HAP-1 (cell line): ENCODE measurements at regions not wholly inside any gene's neighbourhood (a gene's known extent, or its start where the extent isn't known, plus 50 kb on each side); places are given as distances from the start of the nearest gene placed in this dataset.
A peak's percentile ranks its signal among the peaks of the same experiment; 100 is the strongest.
"Not testable (repeated sequence)": the region's sequence is repeated elsewhere in the genome, so short reads cannot be mapped to it uniquely, and the experiment has no call there.

Experiments used
- DNase-seq, 2 experiments: peaks; one replicate each; pipeline ENCODE4 v3.0.0-alpha.2; 2016 to 2020; ENCODE audit warnings: low spot score in 2 of 2
- H3K27me3 ChIP-seq: fragments of 250-450 bp; sonication (Bioruptor Pico); 2 replicates; pipeline ENCODE4 v1.5.1; 2020; ENCODE audit warnings: low read depth, mild to moderate bottlenecking, moderate library complexity
- H3K36me3 ChIP-seq: fragments of 250-450 bp; sonication (Bioruptor Pico); replicated peaks from 2 replicates; pipeline ENCODE4 v1.5.1; 2020; ENCODE audit warnings: mild to moderate bottlenecking
- H3K4me1 ChIP-seq: fragments of 250-450 bp; sonication (Bioruptor Pico); 2 replicates; pipeline ENCODE4 v1.5.1; 2020; ENCODE audit warnings: mild to moderate bottlenecking
- H3K4me3 ChIP-seq: fragments of 250-450 bp; sonication (Bioruptor Pico); 2 replicates; pipeline ENCODE4 v1.5.1; 2020; ENCODE audit warnings: mild to moderate bottlenecking, moderate library complexity
- H3K9me3 ChIP-seq: fragments of 250-450 bp; sonication (Bioruptor Pico); 2 replicates; pipeline ENCODE4 v1.5.1; 2020; ENCODE audit warnings: mild to moderate bottlenecking, moderate library complexity
- in situ Hi-C: fragments of 300-500 bp; cut with MboI; formaldehyde crosslinking; loops from 3 replicates; pipeline ENCODE4 v1.14.3; 2020; ENCODE audit warnings: low sequenced_read_pairs, inconsistent platforms, mixed read lengths

- Histone ChIP-seq H3K4me3 (no peak overlapping the region), H3K27me3 (no peaks in the 10 kb centered on the region; the same call in 1 of the 2 replicates), H3K4me1 (no peaks in the 10 kb centered on the region), H3K36me3 (no peaks in the 10 kb centered on the region), H3K9me3 (no peaks in the 10 kb centered on the region)
- in situ Hi-C loops: no loop called here
- no peak for DNase-seq
Measured at GRCh38 chr4:173998471-173999144, 284.9 kb downstream of the FBXO8 start.

- DNase-seq, H3K27me3 ChIP-seq, H3K36me3 ChIP-seq, H3K4me3 ChIP-seq, in situ Hi-C loops, H3K4me1 ChIP-seq, H3K9me3 ChIP-seq: not testable (repeated sequence)
Measured at GRCh38 chr4:173995779-173996178, 287.7 kb downstream of the FBXO8 start.

- Histone ChIP-seq H3K36me3 (no peaks in the 10 kb centered on the region), H3K9me3 (no peaks in the 10 kb centered on the region), H3K27me3 (peaks cover 3% of the 10 kb centered on the region; the same call in 1 of the 2 replicates), H3K4me3 (no peak overlapping the region), H3K4me1 (no peaks in the 10 kb centered on the region)
- in situ Hi-C loops: no loop called here
- DNase-seq: no peak
Measured at GRCh38 chr4:173991814-173992213, 291.7 kb downstream of the FBXO8 start.

- no peak for DNase-seq
- no peaks in the 10 kb centered on the region for H3K9me3 ChIP-seq
- peaks cover 3% of the 10 kb centered on the region; the same call in 1 of the 2 replicates for H3K27me3 ChIP-seq
- no peaks in the 10 kb centered on the region for H3K4me1 ChIP-seq
- in situ Hi-C loops: no loop called here
- H3K36me3 ChIP-seq: no peaks in the 10 kb centered on the region
- no peak overlapping the region for H3K4me3 ChIP-seq
Measured at GRCh38 chr4:173991316-173991715, 292.2 kb downstream of the FBXO8 start.

- Histone ChIP-seq H3K36me3 (no peaks in the 10 kb centered on the region), H3K27me3 (peaks cover 3% of the 10 kb centered on the region; the same call in 1 of the 2 replicates), H3K4me1 (no peaks in the 10 kb centered on the region), H3K9me3 (no peaks in the 10 kb centered on the region), H3K4me3 (no peak overlapping the region)
- in situ Hi-C loops: no loop called here
- no peak for DNase-seq
Measured at GRCh38 chr4:173990869-173991210, 292.6 kb downstream of the FBXO8 start.

- H3K4me3 ChIP-seq: no peak overlapping the region
- H3K4me1 ChIP-seq: no peaks in the 10 kb centered on the region
- peak in 1 of 2 experiments; percentile 12 for DNase-seq
- H3K9me3 ChIP-seq: no peaks in the 10 kb centered on the region
- H3K36me3 ChIP-seq: no peaks in the 10 kb centered on the region
- peaks cover 3% of the 10 kb centered on the region; the same call in 1 of the 2 replicates for H3K27me3 ChIP-seq
- in situ Hi-C loops: no loop called here
Measured at GRCh38 chr4:173990126-173990868, 293.2 kb downstream of the FBXO8 start.

GRCh38 chr4:173963523-173963922 lies 319.9 kb downstream of the FBXO8 start:
- H3K9me3 ChIP-seq, H3K27me3 ChIP-seq, in situ Hi-C loops, DNase-seq, H3K4me1 ChIP-seq, H3K36me3 ChIP-seq, H3K4me3 ChIP-seq: not testable (repeated sequence)

GRCh38 chr4:173960398-173960797 lies 323.1 kb downstream of the FBXO8 start:
- no peaks in the 10 kb centered on the region for H3K4me1 ChIP-seq
- DNase-seq: no peak
- H3K9me3 ChIP-seq: no peaks in the 10 kb centered on the region
- in situ Hi-C loops: no loop called here
- H3K4me3 ChIP-seq: no peak overlapping the region
- no peaks in the 10 kb centered on the region for H3K36me3 ChIP-seq
- no peaks in the 10 kb centered on the region for H3K27me3 ChIP-seq

GRCh38 chr4:173958445-173958844 lies 325.0 kb downstream of the FBXO8 start:
- DNase-seq: no peak
- in situ Hi-C loops: no loop called here

GRCh38 chr4:173943547-173943946 lies 339.9 kb downstream of the FBXO8 start:
- in situ Hi-C loops: no loop called here
- H3K4me1 ChIP-seq: no peaks in the 10 kb centered on the region
- H3K4me3 ChIP-seq: no peak overlapping the region
- DNase-seq: no peak
- peaks cover 3% of the 10 kb centered on the region; the same call in 1 of the 2 replicates for H3K27me3 ChIP-seq
- no peaks in the 10 kb centered on the region for H3K36me3 ChIP-seq
- no peaks in the 10 kb centered on the region for H3K9me3 ChIP-seq

More at GRCh38 chr4:173958445-173958844, 325.0 kb downstream of the FBXO8 start:
- Histone ChIP-seq H3K4me1 (no peaks in the 10 kb centered on the region), H3K9me3 (no peaks in the 10 kb centered on the region), H3K27me3 (no peaks in the 10 kb centered on the region), H3K36me3 (no peaks in the 10 kb centered on the region), H3K4me3 (no peak overlapping the region)

GRCh38 chr4:173940146-173940545 lies 343.3 kb downstream of the FBXO8 start:
- DNase-seq: no peak
- in situ Hi-C loops: no loop called here
- H3K4me1 ChIP-seq: no peaks in the 10 kb centered on the region
- H3K27me3 ChIP-seq: 0 out of 2 replicates have a peak, but pooled peaks cover 2% of the 10 kb centered on the region
- H3K36me3 ChIP-seq: no peaks in the 10 kb centered on the region
- H3K4me3 ChIP-seq: no peak overlapping the region
- H3K9me3 ChIP-seq: no peaks in the 10 kb centered on the region

- in situ Hi-C loops: no loop called here
- DNase-seq: no peak
- Histone ChIP-seq H3K36me3 (no peaks in the 10 kb centered on the region), H3K4me3 (no peak overlapping the region), H3K4me1 (no peaks in the 10 kb centered on the region), H3K27me3 (0 out of 2 replicates have a peak, but pooled peaks cover 2% of the 10 kb centered on the region), H3K9me3 (no peaks in the 10 kb centered on the region)
Measured at GRCh38 chr4:173937631-173938270, 345.7 kb downstream of the FBXO8 start.

GRCh38 chr4:173936861-173937260 lies 346.6 kb downstream of the FBXO8 start:
- no peaks in the 10 kb centered on the region for H3K4me1 ChIP-seq
- no peak overlapping the region for H3K4me3 ChIP-seq
- in situ Hi-C loops: no loop called here
- H3K27me3 ChIP-seq: 0 out of 2 replicates have a peak, but pooled peaks cover 2% of the 10 kb centered on the region
- H3K9me3 ChIP-seq: no peaks in the 10 kb centered on the region
- no peaks in the 10 kb centered on the region for H3K36me3 ChIP-seq
- DNase-seq: no peak
